ENCODE measurements at regions not wholly inside any gene's neighbourhood (a gene's known extent, or its start where the extent isn't known, plus 50 kb on each side); places are given as distances from the start of the nearest gene placed in this dataset.
"Not testable (repeated sequence)": the region's sequence is repeated elsewhere in the genome, so short reads cannot be mapped to it uniquely, and the experiment has no call there.

DNA sequence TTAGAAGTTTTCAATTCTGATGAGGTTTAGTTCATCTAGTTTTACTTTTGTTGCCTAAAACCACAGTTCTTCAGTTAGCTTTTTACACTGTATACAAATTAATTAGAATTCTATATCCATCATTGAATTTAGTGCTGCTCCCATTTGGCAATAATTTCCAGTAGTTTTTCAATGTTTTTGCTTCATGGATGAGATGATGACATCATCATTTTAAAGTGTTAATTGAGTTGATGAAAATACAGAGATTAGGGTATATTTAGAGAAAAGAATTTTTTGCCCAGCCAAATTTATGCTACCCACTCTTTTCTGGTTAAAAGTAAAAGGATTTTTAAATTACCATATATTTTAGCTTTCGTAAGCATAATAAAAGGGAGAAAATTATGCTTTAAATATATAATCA is 323.8 kb downstream of the TMEM167A start:
- DNase-seq = no peak

DNA sequence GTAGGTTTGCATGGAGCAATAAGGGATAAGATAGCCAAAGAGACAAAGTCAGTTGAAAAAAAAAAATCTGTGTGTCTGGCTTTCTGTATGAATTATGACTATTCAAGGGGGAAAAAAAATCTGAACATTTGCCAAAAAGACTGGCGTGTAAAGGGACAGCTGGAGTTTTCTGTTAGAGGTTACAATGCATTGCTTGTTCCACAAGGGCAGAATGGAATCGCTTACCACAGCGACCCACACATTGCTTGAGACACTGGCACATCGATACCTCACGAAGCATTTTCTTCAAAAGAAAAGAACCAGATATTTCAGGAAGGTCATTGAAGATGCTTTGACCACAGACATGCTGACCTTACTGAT is 327.8 kb downstream of the TMEM167A start:
- no peak for DNase-seq

DNA sequence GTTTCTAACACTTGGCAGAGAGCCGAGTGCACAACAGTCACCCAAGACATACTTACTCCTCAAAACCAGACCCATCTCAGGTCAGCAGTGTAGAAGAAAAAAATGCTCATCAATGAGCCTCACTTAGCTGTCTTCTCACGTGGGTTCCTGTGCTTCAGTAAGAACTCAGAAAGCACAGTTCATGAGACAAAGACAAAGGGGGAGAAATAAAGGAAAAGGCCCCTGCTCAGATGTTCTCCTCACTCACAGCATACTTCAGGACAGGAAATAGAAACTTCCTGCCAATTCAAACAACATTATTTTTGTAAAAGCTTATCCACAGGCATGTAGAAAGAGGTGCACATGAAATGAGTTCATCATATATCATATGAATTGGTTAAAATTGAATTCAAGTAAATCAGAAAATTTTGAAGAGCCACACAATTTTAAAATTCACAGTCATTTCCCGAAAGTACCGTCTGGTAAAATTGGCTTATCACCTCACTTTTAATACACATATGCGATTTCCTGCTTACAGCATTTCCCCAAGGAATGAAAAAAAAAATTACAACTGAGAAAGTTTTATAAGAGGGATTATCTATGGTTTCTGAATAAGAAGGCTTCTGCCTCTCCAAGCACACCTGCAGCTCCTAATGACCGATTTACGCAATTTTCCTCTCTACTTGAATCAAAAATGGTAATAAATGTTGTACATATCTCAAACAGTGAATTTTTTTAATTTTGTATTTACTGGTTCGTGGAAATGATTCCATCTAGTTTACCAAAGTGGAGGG is 328.3 kb downstream of the TMEM167A start:
- DNase-seq = no peak

DNA sequence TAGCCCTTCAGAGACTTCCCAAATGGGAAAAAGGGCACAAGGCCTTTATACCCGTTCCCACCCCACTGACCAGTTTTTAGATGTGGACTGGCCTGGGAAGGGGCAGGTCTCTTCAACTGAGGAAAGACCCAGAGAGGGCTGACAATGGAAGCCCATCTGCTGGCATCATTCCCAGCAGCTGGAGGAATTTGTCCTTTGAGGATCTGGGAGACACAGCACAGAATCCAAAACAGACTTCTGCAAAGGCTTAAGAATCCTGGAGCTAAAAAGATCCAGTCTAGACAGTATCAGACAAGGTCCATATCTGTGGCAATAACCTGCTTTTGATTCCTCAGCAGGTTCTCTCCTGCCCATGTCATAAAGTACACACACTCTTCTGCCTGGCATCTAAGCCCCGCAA is 329.2 kb downstream of the TMEM167A start:
- DNase-seq = no peak

DNA sequence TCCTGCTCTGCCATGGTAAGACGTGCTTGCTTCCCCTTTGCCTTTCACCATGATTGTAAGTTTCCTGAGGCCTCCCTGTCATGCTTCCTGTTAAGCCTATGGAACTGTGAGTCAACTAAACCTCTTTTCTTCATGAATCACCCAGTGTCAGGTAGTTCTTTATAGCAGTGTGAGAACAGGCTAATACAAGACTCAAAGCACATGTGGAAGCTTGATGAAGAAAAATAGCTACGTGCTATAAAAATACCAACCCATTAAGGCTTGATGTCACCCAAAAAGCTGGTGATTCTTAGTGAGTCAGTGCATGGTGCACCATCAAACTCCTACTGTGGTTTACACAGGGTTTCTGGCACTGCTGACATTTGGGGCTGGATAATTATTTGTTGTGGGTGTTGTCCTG is 332.2 kb downstream of the TMEM167A start:
- no peak for DNase-seq

DNA sequence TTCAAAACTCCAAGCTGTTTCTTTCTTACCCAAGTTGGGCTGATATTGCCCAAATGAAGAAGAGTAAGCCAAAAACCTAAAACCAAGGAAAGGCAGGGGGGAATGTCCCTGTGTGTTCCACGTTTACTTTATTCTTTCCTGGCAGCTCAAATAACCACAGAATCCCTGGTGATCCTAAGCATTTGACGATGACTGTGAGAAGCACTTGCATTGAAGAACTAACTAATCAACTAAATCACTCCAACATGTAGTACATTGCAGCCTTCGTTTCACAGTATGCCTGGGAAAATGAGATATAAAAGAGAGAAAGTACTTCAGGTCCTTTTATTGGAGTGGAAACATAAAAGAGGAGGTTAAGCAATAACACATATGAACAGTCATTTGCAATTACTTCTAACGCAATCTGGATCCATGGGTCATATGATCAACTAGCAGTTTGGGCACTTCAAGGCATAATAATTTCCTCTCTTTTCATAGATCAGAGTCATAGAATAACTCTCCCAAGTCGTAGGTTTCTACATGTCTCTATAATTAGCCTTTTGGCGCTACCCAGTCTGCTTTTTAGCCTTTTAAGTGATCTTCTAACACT is 338.4 kb downstream of the TMEM167A start:
- DNase-seq = peak in 1 of 2 donors; percentile 23

DNA sequence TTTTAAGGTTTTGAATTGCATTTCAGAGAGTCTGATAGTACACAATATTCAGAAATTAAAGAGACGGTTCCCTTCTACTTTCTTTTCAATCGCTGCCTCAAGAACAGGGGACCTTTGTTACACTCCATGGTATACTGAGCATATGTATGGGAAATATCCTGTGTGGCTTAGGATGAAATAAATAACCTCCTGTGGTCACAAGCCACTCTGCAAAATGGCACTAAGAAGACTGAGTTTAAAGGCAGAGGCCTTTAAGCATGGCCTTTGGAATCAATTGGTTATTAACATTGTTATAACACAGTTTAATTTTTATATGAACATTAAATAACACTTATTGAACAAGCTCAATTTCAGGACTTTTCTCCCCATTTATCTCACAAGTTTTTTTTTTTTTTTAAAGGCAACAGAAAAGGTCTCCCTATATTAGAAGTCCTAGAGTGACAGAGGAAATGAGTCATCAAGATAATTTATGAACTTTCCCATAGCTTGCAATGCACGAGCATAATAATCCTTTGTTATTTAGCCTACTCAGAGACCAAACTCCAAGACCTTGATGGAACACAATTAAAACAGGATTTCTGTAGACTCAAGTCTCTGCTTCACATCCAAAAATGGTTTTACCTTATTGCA is 341.9 kb downstream of the TMEM167A start:
- no peak for DNase-seq

DNA sequence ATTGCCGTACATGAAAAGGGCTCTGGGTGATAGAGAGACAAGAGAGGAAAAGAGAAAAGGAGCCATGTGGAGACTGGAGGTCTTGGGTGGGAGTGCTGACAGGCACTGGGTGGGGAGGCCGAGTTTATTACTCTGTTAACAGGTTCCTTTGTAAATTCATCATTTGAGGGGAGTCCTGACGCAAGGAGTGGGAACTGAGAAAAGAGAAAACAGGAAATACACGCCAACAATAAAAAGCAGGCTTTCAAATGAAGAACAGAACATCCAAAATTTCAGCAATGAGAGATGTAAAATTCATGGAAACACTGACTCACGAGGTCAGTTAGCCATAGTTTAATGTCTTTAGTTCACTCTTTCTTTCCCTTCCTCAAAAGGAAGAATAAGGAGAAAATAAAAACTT is 342.8 kb downstream of the TMEM167A start:
- DNase-seq = no peak

DNA sequence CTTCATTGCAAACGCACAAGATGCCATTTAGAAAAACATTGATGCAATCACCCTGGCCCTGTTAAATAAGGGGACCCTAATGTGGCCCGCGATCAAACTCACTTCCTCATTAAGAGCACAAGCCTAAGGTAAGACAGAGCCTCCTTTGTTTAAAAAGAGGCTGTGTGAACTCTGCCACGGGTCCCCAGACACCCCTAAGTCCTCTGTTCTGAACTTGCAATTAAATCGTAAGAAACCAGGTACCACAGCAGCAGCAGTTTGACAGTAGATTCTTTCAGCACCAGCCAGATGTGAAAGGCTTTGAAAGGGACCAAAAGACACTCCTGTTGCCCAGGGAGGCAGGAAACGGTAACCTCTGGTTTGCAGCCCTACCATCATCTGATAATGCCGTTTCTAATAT is 346.3 kb downstream of the TMEM167A start:
- no peak for DNase-seq

DNA sequence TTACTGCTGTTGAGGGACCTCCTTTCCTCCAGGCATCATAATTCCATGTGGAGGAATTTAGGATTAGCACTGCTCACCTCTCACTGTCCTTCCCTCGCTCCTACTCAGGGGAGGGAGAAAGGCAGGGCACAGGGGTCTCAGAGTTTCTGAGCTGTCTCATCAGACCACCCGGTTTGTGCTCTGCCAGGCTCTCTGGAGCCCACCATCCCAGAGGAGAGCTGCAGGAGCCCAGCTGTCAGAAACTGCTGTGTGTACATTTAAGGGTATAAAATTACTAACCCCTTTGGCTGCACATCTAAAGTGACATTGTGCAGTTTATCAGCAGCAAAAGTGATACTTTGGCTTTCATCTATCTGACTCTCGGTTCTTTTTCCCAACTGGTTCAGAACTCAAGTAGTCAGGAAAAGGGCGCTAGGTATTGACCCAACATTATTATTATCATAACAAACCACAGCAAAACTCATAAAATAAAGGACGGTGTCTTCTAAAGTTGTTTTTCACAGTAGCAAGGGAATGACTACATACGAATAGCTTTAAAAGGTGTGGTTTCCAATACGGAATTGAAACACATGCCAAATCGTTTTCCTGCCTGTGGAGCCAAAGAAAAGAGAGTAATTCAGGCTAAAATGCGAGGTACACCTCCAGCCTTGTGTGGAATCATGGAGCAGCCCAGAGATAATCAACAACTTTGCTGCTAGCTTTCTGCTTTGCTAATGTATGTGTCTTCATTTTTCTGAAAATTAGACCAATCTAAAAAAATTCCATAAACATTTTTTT is 348.1 kb downstream of the TMEM167A start:
- DNase-seq = no peak

DNA sequence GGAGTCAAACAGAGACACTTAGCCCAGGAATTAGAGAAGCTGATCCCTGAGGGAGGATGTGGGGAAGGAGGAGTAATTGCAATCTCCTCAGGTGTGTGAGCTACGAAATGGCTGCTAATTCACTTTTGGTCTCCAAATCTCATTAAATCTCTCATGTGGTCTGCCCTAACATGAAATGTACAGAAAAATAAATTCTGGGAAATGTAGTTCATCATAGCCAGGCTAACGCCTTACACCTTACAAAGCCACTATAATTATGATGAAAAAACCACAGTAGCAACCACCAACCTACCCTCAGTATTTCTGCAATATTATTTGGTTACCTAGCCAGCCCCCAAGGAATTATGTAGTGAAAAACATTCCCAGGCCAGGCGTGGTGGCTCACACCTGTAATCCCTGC is 354.0 kb downstream of the TMEM167A start:
- DNase-seq = no peak

DNA sequence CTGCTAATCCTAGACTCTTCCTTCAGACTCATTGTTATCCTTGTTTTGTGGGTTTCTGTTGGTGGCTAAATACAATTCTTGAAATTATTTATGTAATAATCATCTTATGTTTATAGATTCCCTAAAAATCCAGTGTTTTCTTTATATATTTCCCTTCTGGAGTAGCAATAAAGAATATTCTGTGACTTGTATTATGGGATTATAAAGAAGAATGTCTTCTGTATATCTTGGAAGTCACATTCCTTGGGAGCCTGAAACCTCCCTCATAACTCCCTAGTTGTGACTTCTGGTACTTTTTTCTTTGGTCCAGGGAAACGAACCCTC is 356.1 kb downstream of the TMEM167A start:
- no peak for DNase-seq

DNA sequence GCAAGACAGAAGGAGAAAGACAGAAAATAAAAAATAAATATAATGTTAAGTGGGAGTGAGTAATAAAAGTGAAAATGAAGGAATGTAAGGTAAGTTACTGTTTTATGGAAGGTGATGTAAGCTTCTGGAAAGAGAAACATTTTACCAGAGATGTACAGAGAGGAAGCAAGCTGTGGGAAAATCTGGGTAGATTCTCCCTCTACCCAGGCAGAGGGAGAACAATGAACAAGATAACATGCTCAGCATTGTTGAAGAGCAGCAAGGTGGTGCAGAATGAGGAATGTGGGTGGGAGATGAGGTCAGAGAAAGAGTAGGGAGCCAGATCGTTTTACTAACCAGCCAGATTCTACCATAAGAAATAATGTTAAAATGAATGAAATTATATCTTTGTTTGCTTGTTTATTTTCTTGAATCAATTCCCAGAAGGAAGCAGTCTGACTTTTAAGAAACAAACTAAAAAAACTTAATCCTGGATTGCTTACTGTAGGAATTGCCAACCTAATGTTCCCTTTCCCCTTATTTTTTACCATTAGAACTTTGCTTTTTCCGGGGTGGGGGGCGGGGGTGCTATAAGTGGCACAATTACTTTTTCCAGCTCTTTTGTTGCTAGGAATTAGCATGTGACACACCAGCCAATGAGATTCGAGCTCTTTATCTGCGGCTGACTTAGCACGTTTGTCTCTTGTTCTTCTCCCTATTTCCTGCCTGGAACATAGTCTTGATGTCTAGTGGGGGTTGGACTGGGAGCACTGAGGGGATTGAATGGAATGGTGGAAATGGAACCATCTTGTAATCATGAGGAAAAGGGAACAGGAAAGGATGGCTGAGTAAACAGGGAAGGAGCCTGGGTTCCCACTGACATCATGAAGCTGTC is 356.7 kb downstream of the TMEM167A start:
- DNase-seq = no peak

DNA sequence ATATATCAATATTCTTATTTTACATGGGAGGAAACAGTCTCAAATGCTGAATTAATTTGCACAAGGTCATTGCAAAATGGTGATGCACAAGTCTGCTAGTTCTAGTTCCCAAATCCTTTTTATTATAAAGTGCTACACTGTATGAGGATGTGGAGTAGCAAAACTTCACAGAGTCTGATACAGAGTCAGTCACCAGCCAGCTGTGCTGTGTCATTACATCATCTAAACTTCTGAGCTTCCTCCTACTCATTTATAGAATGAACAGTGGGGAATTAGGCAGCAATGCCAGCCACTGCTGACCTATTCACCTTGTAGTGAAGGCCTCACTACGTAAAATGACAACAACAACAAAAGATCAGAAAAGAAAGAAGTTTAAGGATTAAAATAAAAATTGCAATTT is 357.8 kb downstream of the TMEM167A start:
- DNase-seq = peak; percentile 79 to 88

DNA sequence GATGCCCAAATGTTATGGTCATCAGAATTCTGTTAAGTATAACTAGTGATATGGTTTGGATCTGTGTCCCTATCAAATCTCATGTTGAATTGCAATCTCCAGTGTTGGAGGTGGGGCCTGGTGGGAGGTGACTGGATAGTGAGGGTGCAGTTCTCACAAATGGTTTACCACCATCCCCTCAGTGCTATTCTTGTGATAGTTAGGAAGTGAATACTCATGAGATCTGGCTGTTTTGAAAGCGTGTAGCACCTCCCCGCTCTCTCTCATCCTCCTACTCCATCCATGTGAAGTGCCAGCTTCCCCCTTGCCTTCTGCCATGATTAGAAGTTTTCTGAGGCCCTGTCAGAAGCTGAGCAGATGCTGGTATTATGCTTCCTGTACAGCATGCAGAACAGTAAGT is 359.5 kb downstream of the TMEM167A start:
- peak; percentile 15 to 52 for DNase-seq

DNA sequence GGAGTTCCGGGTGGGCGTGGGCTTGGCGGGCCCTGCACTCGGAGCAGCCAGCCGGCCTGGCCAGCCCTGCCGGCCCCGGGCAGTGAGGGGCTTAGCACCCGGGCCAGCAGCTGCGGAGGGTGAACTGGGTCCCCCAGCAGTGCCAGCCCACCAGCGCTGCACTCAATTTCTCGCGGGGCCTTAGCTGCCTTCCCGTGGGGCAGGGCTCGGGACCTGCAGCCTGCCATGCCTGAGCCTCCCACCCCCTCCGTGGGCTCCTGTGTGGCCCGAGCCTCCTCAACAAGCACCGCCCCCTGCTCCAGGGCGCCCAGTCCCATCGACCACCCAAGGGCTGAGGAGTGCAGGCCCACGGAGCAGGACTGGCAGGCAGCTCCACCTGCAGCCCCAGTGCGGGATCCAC is 362.5 kb downstream of the TMEM167A start:
- DNase-seq = not testable (repeated sequence)

DNA sequence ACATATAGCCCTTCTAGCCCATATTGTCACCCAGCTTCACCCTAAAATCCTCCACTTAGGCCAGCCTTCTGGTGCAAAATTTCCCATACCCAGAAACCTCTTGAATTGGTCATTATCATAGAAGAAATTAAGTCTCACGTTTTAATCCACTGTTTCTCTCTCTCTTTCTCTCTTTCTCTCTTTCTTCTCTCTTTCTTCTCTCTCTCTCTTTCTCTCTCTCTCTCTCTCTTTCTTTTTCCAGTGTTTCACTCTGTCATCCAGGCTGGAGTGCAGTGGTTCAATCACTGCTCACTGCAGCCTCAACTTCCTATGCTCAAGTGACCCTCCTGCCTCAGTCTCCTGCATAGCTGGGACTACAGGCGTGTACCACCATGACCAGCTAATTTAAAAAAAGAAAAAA is 363.4 kb downstream of the TMEM167A start:
- DNase-seq = no peak

DNA sequence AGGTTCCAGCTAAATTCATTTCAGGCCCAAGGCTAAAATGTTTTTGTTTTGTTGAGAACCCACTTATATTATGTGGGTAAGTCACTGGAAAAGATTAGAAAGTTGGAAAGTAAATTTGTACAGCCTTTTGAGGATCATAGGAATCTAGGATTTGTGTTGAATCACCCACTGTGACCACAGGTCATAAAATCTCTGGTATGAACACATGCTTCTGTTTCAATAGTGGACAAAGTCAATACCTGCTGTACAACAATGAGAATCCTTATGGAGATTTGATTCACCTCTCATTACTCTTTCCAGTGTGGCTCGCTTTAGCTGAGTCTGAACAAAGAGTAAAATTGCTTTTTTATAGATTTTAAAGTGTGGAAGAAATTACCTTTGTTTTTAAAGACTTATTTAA is 369.5 kb downstream of the TMEM167A start:
- no peak for DNase-seq

DNA sequence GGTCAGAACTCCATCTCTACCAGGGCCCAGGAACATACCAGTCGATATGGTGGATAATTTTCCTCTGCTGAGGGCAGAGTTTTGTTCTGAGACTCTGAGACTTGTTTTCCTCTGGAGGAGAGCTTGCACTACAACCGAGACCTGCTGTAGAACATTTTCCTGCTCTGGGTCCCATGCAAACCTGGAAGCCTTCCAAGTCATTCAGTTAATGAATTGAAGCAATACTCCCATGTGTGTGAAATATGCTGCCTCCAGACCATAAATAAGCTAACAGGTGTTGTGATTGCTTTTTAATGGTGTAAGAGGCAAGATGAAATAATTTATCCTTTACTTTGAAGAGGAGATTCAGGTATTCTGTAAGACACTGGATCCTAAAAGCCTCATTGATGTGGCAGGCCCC is 372.8 kb downstream of the TMEM167A start:
- DNase-seq = no peak

DNA sequence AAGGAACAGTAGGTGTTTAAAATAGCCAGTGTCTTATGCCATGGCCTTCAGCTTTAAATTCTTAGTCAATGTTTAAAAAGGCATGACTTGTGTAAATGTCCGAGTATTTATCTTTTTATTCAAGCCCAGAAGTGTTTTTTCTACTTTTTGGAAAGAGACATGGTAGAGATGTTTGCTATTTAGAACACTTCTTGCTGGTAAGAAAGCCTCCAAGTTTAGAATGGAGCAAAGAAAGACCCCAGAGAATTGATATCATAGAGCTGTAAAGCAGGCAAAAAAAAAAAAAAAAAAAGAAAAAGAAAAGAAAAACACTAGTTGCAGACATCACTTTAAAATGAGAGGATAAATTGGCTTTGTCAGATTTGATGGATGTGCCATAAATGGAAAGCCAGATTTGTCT is 375.1 kb downstream of the TMEM167A start:
- DNase-seq = no peak

DNA sequence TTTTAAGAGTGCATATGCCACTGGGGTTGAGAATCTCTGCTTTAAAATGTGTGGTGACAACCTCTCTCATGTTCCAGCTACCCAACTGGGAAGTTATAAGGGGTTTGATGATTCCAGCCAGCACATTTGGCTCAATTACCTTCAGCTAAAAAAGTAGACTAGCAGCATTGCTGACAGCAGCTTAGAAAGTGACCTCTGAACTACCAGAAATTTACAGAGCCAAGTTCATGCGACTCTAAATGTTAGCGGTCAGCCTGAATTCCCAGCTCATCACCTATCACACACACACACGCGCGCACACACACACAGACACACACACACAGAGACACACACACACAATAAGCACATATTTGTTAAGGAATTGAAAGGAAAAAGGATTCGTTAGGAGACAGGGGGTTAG is 377.5 kb downstream of the TMEM167A start:
- no peak for DNase-seq

DNA sequence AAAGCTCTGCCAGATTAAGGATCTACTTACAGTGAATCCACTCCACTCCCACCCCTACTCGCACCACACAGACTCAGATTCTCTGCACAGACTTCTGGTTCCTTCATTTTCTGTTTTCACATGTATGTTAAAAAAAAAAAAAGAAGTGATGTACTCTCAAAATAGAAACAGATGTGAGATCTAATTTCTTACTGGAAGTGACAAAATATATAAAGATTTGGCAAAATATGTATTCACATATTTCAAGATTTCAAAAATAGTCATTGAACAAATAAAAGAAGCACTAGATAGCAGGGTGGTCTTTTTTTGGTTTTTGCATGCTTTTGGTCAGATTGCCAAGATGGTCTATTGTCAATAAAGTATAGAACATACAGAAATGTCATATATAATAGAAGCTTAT is 379.2 kb downstream of the TMEM167A start:
- peak in 1 of 2 donors; percentile 13 for DNase-seq
